DMS153 treated with DMSO at 0.1 percent for 48 hours (cell line): ENCODE measurements at regions not wholly inside any gene's neighbourhood (a gene's known extent, or its start where the extent isn't known, plus 50 kb on each side); places are given as distances from the start of the nearest gene placed in this dataset.

ENCODE experiments used
- DNase-seq: peaks from one replicate; lab custom pipeline; 2025; ENCODE audit not compliant: unreplicated experiment; lab: John Stamatoyannopoulos, UW

- DNase-seq, result no peak
These were observed 56.7 kb upstream of the CNTN4 start for GRCh38 chr3:2041931-2042330.
